GM19372 (cell line): ENCODE measurements at regions not wholly inside any gene's neighbourhood (a gene's known extent, or its start where the extent isn't known, plus 50 kb on each side); places are given as distances from the start of the nearest gene placed in this dataset.

Experiments
- ATAC-seq: cut with Tn5 transposase; IDR thresholded peaks from one replicate; pipeline ENCODE4 v1.9.1; 2021; ENCODE audit warnings: mild to moderate bottlenecking, low read depth, moderate library complexity; ENCODE audit not compliant: unreplicated experiment

DNA sequence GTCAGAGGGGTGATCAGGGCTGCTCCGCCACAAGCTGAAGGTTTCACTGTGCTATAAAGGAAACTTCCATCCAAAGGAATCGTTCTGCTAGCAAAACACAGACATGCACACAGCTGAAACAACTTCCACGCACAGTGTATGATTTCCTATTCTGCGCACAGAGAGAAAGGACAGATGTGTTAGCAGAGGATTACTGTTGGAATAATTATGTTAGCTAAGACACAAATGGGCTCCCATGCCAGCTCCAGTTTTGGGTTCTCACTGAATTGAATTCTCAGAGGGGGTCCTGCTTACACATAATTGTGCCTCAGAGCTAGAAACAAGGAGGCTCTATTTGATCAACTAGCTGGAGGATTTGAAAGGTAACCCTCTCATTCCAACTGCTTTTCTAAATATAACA, 352.4 kb downstream of the IRX2 start:
- no peak for ATAC-seq

GRCh38 chr5:2393556-2393955, 357.9 kb downstream of the IRX2 start:
- no peak for ATAC-seq

DNA sequence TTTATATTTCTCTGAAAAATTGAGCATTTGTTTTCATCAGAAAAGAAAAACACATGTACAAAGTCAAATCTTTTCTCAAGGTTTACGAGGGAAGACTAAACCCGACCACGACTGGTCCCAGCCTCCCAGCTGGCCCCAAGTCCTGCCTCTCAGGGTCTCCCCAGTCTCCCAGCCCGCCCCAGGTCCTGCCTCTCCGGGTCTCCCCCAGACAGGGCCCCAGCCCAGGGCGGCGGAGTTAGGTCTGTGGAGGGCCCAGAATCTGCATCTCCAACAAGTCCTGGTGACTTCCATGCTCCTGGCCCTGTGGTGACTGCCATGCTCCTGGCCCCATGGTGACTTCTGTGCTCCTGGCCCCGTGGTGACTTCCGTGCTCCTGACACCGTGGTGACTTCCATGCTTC, 359.9 kb downstream of the IRX2 start:
- no peak for ATAC-seq

DNA sequence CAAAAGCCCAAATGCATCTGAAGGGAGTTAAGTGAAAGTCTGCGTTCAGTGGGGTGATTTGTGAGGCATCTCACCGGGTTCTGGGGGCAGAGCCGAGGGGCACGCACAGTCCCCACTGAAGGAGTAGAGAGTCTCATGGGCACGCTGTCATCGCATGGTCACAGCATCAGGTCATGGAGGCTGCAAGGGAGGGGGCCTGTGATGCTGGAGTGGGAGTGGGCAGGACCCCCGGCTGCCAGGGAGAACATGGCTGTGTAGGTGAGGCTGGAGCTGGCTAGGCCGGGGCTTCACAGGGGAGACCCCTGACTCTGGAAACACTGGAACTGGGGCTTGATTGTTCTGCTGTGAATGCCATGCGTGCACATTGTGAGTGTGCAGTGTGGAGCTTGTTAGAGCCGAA, 360.5 kb downstream of the IRX2 start:
- ATAC-seq = no peak

- ATAC-seq = no peak
Measured at GRCh38 chr5:2388571-2388970, 362.9 kb downstream of the IRX2 start.

DNA sequence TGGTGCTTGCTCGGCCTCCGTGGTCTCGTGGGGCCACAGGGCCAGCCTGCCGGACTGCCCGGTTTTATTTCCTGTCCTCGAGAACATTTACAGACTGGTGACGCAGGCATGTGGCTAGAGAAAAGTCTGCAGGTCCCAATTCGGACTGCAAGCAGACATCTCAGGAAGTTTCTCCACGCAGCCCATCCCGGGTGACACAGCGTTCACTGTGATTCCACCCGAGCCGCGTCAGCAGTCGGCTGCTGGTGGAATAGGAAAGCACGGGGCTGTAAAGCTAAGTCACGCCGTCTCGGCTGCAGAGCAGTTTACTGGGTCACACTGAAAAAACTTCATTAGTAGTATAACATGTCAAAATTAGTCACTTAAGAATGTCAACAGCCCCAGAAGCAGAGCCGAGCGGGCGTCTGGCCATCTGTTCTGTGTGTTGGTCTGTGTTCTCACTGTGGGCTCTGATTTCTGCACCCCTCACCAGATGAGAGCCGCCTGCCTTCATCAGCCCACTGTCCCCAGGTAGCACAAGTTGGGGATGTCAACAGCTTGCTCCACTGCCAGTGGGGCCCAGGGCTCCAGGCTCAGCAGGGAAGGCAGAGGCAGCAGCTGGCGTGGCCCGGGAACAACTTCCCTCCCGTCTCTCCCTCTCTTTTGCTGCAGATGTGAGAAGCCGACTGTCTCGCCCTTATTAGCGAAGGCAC, 363.7 kb downstream of the IRX2 start:
- ATAC-seq = no peak

- no peak for ATAC-seq
Measured at GRCh38 chr5:2387250-2387633, 364.2 kb downstream of the IRX2 start.

GRCh38 chr5:2385818-2386217, 365.7 kb downstream of the IRX2 start:
- no peak for ATAC-seq

DNA sequence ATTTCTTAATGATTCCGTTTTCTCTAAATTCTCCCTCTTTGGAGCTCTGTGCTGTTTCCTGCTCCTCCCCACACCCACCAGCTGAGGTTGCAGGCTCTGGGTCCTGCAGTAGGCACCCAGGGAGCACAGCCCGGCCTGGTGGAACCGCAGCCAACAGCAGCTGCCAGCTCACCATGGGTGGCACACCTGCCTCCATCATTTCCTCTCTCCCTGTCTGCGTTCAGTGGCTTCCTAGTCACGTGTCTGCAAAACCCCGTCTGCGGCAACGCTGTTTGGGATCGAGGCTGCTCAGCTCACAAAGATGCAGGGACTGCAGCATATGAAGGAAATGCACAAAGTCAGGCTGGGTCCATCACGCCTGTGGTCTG, 367.8 kb downstream of the IRX2 start:
- ATAC-seq = no peak

- ATAC-seq = no peak
Measured at GRCh38 chr5:2382776-2383697, 368.4 kb downstream of the IRX2 start.

DNA sequence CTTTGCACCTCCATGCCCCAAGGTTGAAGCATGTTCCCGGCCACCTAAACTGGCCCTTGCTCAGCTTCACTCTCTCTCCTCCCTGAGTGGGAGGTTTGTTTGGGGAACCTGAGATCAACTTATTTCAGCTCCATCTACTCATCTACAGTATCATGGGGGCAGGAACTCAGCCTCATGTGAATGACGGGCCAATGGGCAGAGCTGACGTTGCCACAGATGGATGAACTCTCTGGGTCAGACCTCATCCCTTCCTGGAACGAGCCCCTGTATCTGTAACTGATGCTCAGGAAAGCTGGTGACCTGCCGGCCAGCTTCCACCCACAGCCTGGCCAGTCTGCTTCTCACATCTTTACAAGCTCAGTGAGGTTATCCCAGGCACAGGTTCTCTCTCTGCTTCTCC, 369.6 kb downstream of the IRX2 start:
- no peak for ATAC-seq

- no peak for ATAC-seq
Measured at GRCh38 chr5:2381070-2381469, 370.4 kb downstream of the IRX2 start.

- ATAC-seq = no peak
Measured at GRCh38 chr5:2378976-2379375, 372.5 kb downstream of the IRX2 start.

GRCh38 chr5:2378108-2378507, 373.4 kb downstream of the IRX2 start:
- ATAC-seq = no peak

- ATAC-seq = no peak
Measured at GRCh38 chr5:2376486-2376885, 375.0 kb downstream of the IRX2 start.

DNA sequence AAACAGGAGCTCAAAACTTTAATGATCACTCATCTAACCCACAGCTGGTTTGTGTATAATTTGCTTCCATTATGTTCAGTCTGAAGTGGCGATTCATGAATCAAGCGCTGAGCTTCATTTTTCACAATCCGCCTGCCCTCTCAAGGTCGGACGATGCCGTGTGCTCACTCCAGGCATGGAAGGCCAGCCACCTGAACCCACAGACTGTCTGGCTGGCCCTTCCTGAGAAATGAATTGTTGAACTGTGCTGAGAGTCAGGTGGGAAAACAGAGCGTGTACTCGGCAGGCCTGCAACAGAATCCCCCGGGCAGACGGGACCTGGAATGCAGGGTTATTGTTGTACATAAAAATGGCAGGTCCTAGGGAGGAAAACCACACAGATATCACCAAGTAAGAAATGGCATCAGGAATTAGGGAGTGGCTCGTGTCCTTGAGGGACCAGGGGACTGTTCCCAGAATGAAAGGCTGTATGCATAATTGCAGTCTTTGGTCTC, 375.7 kb downstream of the IRX2 start:
- ATAC-seq = no peak

GRCh38 chr5:2375291-2375690, 376.2 kb downstream of the IRX2 start:
- ATAC-seq = no peak

- ATAC-seq = no peak
Measured at GRCh38 chr5:2374703-2375102, 376.8 kb downstream of the IRX2 start.

DNA sequence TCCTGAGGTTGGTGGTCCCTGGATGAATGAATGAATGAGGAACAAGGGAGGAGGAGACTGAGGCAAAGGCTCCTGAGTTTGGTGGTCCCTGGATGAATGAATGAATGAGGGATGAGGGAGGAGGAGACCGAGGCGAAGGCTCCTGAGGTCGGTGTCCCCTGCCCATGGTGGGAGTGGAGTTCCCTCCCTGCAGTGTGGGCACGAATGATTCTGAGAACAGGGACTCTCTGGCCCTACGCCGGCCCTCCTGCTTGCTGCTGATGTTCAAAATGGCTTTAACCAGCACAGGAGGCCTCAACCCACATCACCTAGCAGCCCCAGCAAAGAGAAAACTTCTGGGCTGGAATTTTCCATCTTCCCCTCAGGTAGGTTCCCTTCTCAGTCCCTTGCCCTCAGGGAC, 377.8 kb downstream of the IRX2 start:
- no peak for ATAC-seq

GRCh38 chr5:2371419-2371710, 380.1 kb downstream of the IRX2 start:
- no peak for ATAC-seq

GRCh38 chr5:2370626-2371418, 380.7 kb downstream of the IRX2 start:
- ATAC-seq = no peak
